Fibroblast of lung (primary cell): ENCODE measurements at regions not wholly inside any gene's neighbourhood (a gene's known extent, or its start where the extent isn't known, plus 50 kb on each side); places are given as distances from the start of the nearest gene placed in this dataset.

Experiments
- CTCF ChIP-seq, 2 donors: IDR thresholded peaks in 1 of 2; conservative IDR thresholded peaks in 1 of 2; 1 replicate in 1 of 2; 2 replicates in 1 of 2; pipeline ENCODE4 v1.5.1; 2011 to 2012; ENCODE audit warnings: low read length in 2 of 2, control low read depth in 1 of 2, inconsistent platforms in 1 of 2, low read depth in 1 of 2, mild to moderate bottlenecking in 1 of 2
- EZH2 ChIP-seq: IDR thresholded peaks from 2 replicates; pipeline ENCODE4 v1.5.1; 2012; ENCODE audit warnings: low read length, control low read depth, mild to moderate bottlenecking; ENCODE audit errors: missing control alignments

GRCh38 chr6:156205678-156206077 lies 571.5 kb upstream of the ARID1B start:
- no peak for TF ChIP-seq CTCF (conservative IDR thresholded peaks at IDR 0.05 in 1 of 2, IDR thresholded peaks at IDR 0.05 in 1 of 2; ENCODE audit: low read depth in 1 of 2, low read length in 2 of 2)
- no peak for TF ChIP-seq EZH2
